Panc1 (cell line): ENCODE measurements at regions not wholly inside any gene's neighbourhood (a gene's known extent, or its start where the extent isn't known, plus 50 kb on each side); places are given as distances from the start of the nearest gene placed in this dataset.

Source experiments
- ATAC-seq: fragments of 200-7000 bp; cut with Tn5 transposase; 2 replicates; pipeline ENCODE4 v1.9.1; 2020; ENCODE audit warnings: mild to moderate bottlenecking, moderate library complexity
- BruUV-seq: library from RNA; stranded (reverse); fragments of 400-500 nt; replicated peaks from 2 replicates; lab custom pipeline; 2021; lab: Mats Ljungman, UMichigan
- CTCF ChIA-PET: fragments of 300-600 bp; sonication (Branson Sonifier 250); formaldehyde crosslinking; loops from one replicate; lab custom pipeline; 2022; ENCODE audit warnings: antibody characterized with exemption; lab: Charles Lee
- POLR2A ChIA-PET: fragments of 300-600 bp; sonication (Branson Sonifier 250); formaldehyde crosslinking; loops from one replicate; lab custom pipeline; 2022; ENCODE audit warnings: antibody characterized with exemption; lab: Charles Lee
- DNase-seq: peaks from one replicate; pipeline ENCODE4 v3.0.0-alpha.2; 2010; ENCODE audit warnings: low read depth, low spot score
- H3K27ac ChIP-seq: 2 replicates; pipeline ENCODE4 v1.5.1; 2011; ENCODE audit warnings: mild to moderate bottlenecking, low read length, inconsistent platforms
- H3K27me3 ChIP-seq: fragments of 200-500 bp; sonication (Bioruptor generic); 2 replicates; pipeline ENCODE4 v1.6.0; 2014; ENCODE audit warnings: low read length, inconsistent platforms; ENCODE audit not compliant: control insufficient read depth, insufficient read depth
- H3K36me3 ChIP-seq: fragments of 200-500 bp; sonication (Bioruptor generic); 2 replicates; pipeline ENCODE4 v1.5.1; 2014; ENCODE audit warnings: inconsistent platforms, mild to moderate bottlenecking, low read length, moderate library complexity; ENCODE audit not compliant: control insufficient read depth, insufficient read depth
- H3K4me1 ChIP-seq: 2 replicates; pipeline ENCODE4 v1.5.1; 2011; ENCODE audit warnings: inconsistent platforms, mild to moderate bottlenecking, low read length, moderate library complexity; ENCODE audit not compliant: control insufficient read depth, insufficient read depth
- H3K4me3 ChIP-seq, 2 experiments: 2 replicates each; pipeline ENCODE4 v1.5.1; 2011 to 2012; ENCODE audit warnings: low read depth in 2 of 2, low read length in 2 of 2, mild to moderate bottlenecking in 2 of 2, inconsistent platforms in 1 of 2, moderate library complexity in 1 of 2
- H3K9me3 ChIP-seq: fragments of 200-500 bp; sonication (Bioruptor generic); 2 replicates; pipeline ENCODE4 v1.5.1; 2014; ENCODE audit warnings: low read depth, mild to moderate bottlenecking, inconsistent platforms, low read length, moderate library complexity; ENCODE audit not compliant: control insufficient read depth, insufficient read depth
- CTCF ChIP-seq: fragments of 450-650 bp; IDR thresholded peaks from 2 replicates; pipeline ENCODE4 v1.5.1; 2017; ENCODE audit warnings: mild to moderate bottlenecking
- POLR2AphosphoS5 ChIP-seq: IDR thresholded peaks from 2 replicates; pipeline ENCODE4 v1.6.1; 2012; ENCODE audit warnings: mild to moderate bottlenecking, low read depth, low read length, moderate library complexity
- REST ChIP-seq, 2 experiments: IDR thresholded peaks; 2 replicates each; pipeline ENCODE4 v1.6.1; 2011 to 2012; ENCODE audit warnings: low read depth in 2 of 2, control low read depth in 1 of 2, low read length in 1 of 2, mild to moderate bottlenecking in 1 of 2, moderate library complexity in 1 of 2; ENCODE audit not compliant: insufficient read depth in 1 of 2
- SIN3A ChIP-seq: IDR thresholded peaks from 2 replicates; pipeline ENCODE4 v1.6.1; 2012; ENCODE audit warnings: low read depth, mild to moderate bottlenecking, low read length, moderate library complexity, borderline replicate concordance; ENCODE audit not compliant: insufficient read depth
- TCF7L2 ChIP-seq: IDR thresholded peaks from 2 replicates; pipeline ENCODE4 v1.6.1; 2011; ENCODE audit warnings: mild to moderate bottlenecking, low read depth, low read length, inconsistent platforms
- in situ Hi-C: cut with HindIII; loops from 2 replicates; pipeline ENCODE4 v1.10.0; 2016; ENCODE audit warnings: low sequenced_read_pairs, low pct_unique_long_range_greater_than_20kb
- intact Hi-C: fragments of 100-400 bp; cut with micrococcal nuclease; formaldehyde crosslinking; loops from one replicate; pipeline ENCODE4 v1.10.0; 2022; ENCODE audit not compliant: unreplicated experiment

- POLR2A ChIA-PET, result no interaction called here
- DNase-seq (no peak), ATAC-seq (no peak)
- no peak for TF ChIP-seq TCF7L2
- BruUV-seq, result no TSS peak
- no peaks in the 10 kb centered on the region for H3K9me3 ChIP-seq
- H3K4me1 ChIP-seq, result no peaks in the 10 kb centered on the region
- in situ Hi-C loops (no loop called here), intact Hi-C loops (no loop called here)
- H3K36me3 ChIP-seq, result no peaks in the 10 kb centered on the region
- no peak overlapping the region for H3K4me3 ChIP-seq
- H3K27ac ChIP-seq, result no peak overlapping the region
- H3K27me3 ChIP-seq, result no peaks in the 10 kb centered on the region; the same call in 1 of the 2 replicates
- CTCF ChIA-PET, result no interaction called here
Observed at GRCh38 chr4:173934933-173935620, 348.4 kb downstream of the FBXO8 start.

- intact Hi-C loops, result no loop called here
- Histone ChIP-seq H3K36me3 (no peaks in the 10 kb centered on the region), H3K27ac (no peak overlapping the region), H3K27me3 (no peaks in the 10 kb centered on the region), H3K4me3 (no peak overlapping the region), H3K9me3 (no peaks in the 10 kb centered on the region), H3K4me1 (no peaks in the 10 kb centered on the region)
- in situ Hi-C loops, result no loop called here
- BruUV-seq, result no TSS peak
- no peak for ATAC-seq
- POLR2A ChIA-PET, result no interaction called here
- CTCF ChIA-PET, result no interaction called here
- TF ChIP-seq POLR2AphosphoS5, result no peak
- no peak for TF ChIP-seq SIN3A
- TF ChIP-seq REST (IDR thresholded peaks at IDR 0.05; ENCODE audit: insufficient read depth in 1 of 2, low read depth in 2 of 2, low read length in 1 of 2), result no peak
- no peak for TF ChIP-seq TCF7L2
- no peak for TF ChIP-seq CTCF
- no peak for DNase-seq
Observed at GRCh38 chr4:173934201-173934600, 349.3 kb downstream of the FBXO8 start.

- POLR2A ChIA-PET, result no interaction called here
- in situ Hi-C loops, result no loop called here
Observed at GRCh38 chr4:173932701-173933100, 350.8 kb downstream of the FBXO8 start.

More at GRCh38 chr4:173932701-173933100, 350.8 kb downstream of the FBXO8 start:
- no peak for ATAC-seq
- no TSS peak for BruUV-seq
- no peaks in the 10 kb centered on the region for H3K27me3 ChIP-seq
- no peak overlapping the region for H3K4me3 ChIP-seq
- H3K36me3 ChIP-seq, result no peaks in the 10 kb centered on the region
- H3K9me3 ChIP-seq, result no peaks in the 10 kb centered on the region
- CTCF ChIA-PET, result no interaction called here
- no peak overlapping the region for H3K27ac ChIP-seq
- no peak for DNase-seq
- TF ChIP-seq CTCF (no peak), TCF7L2 (no peak), SIN3A (no peak), POLR2AphosphoS5 (no peak), REST (IDR thresholded peaks at IDR 0.05; ENCODE audit: insufficient read depth in 1 of 2, low read depth in 2 of 2, low read length in 1 of 2) (no peak)
- intact Hi-C loops, result no loop called here
- no peaks in the 10 kb centered on the region for H3K4me1 ChIP-seq
